ENCODE measurements at regions not wholly inside any gene's neighbourhood (a gene's known extent, or its start where the extent isn't known, plus 50 kb on each side); places are given as distances from the start of the nearest gene placed in this dataset.
"Not testable (repeated sequence)": the region's sequence is repeated elsewhere in the genome, so short reads cannot be mapped to it uniquely, and the experiment has no call there.

GRCh38 chr5:12691330-12691729, 787.1 kb upstream of the CTNND2 start:
- Histone ChIP-seq H3K4me3 (ENCODE audit: low read length in 2 of 2) (no peak overlapping the region), H3K4me1 (ENCODE audit: control insufficient read depth in 2 of 2, insufficient read depth in 2 of 2, low read length in 2 of 2) (no peaks in the 10 kb centered on the region), H3K36me3 (ENCODE audit: control insufficient read depth in 2 of 2, insufficient read depth in 2 of 2, low read length in 1 of 2) (no peaks in the 10 kb centered on the region), H3K9me3 (ENCODE audit: control insufficient read depth in 2 of 2, insufficient read depth in 1 of 2, low read length in 1 of 2) (no peaks in the 10 kb centered on the region), H3K27ac (ENCODE audit: low read depth in 1 of 2, low read length in 1 of 2) (no peak overlapping the region), H3K27me3 (ENCODE audit: control insufficient read depth in 2 of 2, insufficient read depth in 1 of 2, low read length in 1 of 2) (no peaks in the 10 kb centered on the region)
- DNase-seq (ENCODE audit: low read depth in 6 of 9, low spot score in 9 of 9) = no peak
- 71% methylated on average over 9 of the region's 9 CpGs for WGBS

GRCh38 chr5:12690361-12690760, 786.1 kb upstream of the CTNND2 start:
- Histone ChIP-seq H3K27ac (ENCODE audit: low read depth in 1 of 2, low read length in 1 of 2) (no peak overlapping the region), H3K9me3 (ENCODE audit: control insufficient read depth in 2 of 2, insufficient read depth in 1 of 2, low read length in 1 of 2) (no peaks in the 10 kb centered on the region), H3K36me3 (ENCODE audit: control insufficient read depth in 2 of 2, insufficient read depth in 2 of 2, low read length in 1 of 2) (no peaks in the 10 kb centered on the region), H3K4me1 (ENCODE audit: control insufficient read depth in 2 of 2, insufficient read depth in 2 of 2, low read length in 2 of 2) (no peaks in the 10 kb centered on the region), H3K4me3 (ENCODE audit: low read length in 2 of 2) (no peak overlapping the region), H3K27me3 (ENCODE audit: control insufficient read depth in 2 of 2, insufficient read depth in 1 of 2, low read length in 1 of 2) (no peaks in the 10 kb centered on the region)
- DNase-seq (ENCODE audit: low read depth in 6 of 9, low spot score in 9 of 9) = no peak
- WGBS = 77% methylated on average over 2 of the region's 2 CpGs

- Histone ChIP-seq H3K36me3 (ENCODE audit: control insufficient read depth in 2 of 2, insufficient read depth in 2 of 2, low read length in 1 of 2) (no peaks in the 10 kb centered on the region), H3K4me1 (ENCODE audit: control insufficient read depth in 2 of 2, insufficient read depth in 2 of 2, low read length in 2 of 2) (no peaks in the 10 kb centered on the region), H3K4me3 (ENCODE audit: low read length in 2 of 2) (no peak overlapping the region), H3K27ac (ENCODE audit: low read depth in 1 of 2, low read length in 1 of 2) (no peak overlapping the region), H3K9me3 (ENCODE audit: control insufficient read depth in 2 of 2, insufficient read depth in 1 of 2, low read length in 1 of 2) (no peaks in the 10 kb centered on the region), H3K27me3 (ENCODE audit: control insufficient read depth in 2 of 2, insufficient read depth in 1 of 2, low read length in 1 of 2) (no peaks in the 10 kb centered on the region)
- no peak for DNase-seq (ENCODE audit: low read depth in 6 of 9, low spot score in 9 of 9)
- WGBS = 97% methylated on average over 3 of the region's 3 CpGs
These were observed 779.0 kb upstream of the CTNND2 start for GRCh38 chr5:12683249-12683648.

- Histone ChIP-seq H3K27ac (ENCODE audit: low read depth in 1 of 2, low read length in 1 of 2) (no peak overlapping the region), H3K27me3 (ENCODE audit: control insufficient read depth in 2 of 2, insufficient read depth in 1 of 2, low read length in 1 of 2) (no peaks in the 10 kb centered on the region), H3K4me1 (ENCODE audit: control insufficient read depth in 2 of 2, insufficient read depth in 2 of 2, low read length in 2 of 2) (no peaks in the 10 kb centered on the region), H3K36me3 (ENCODE audit: control insufficient read depth in 2 of 2, insufficient read depth in 2 of 2, low read length in 1 of 2) (no peaks in the 10 kb centered on the region), H3K4me3 (ENCODE audit: low read length in 2 of 2) (no peak overlapping the region), H3K9me3 (ENCODE audit: control insufficient read depth in 2 of 2, insufficient read depth in 1 of 2, low read length in 1 of 2) (no peaks in the 10 kb centered on the region)
- no peak for DNase-seq (ENCODE audit: low read depth in 6 of 9, low spot score in 9 of 9)
These were observed 775.5 kb upstream of the CTNND2 start for GRCh38 chr5:12679731-12680130.

GRCh38 chr5:12675959-12676358, 771.7 kb upstream of the CTNND2 start:
- Histone ChIP-seq H3K4me3 (ENCODE audit: low read length in 2 of 2) (no peak overlapping the region), H3K36me3 (ENCODE audit: control insufficient read depth in 2 of 2, insufficient read depth in 2 of 2, low read length in 1 of 2) (no peaks in the 10 kb centered on the region), H3K27me3 (ENCODE audit: control insufficient read depth in 2 of 2, insufficient read depth in 1 of 2, low read length in 1 of 2) (no peaks in the 10 kb centered on the region), H3K4me1 (ENCODE audit: control insufficient read depth in 2 of 2, insufficient read depth in 2 of 2, low read length in 2 of 2) (no peaks in the 10 kb centered on the region), H3K27ac (ENCODE audit: low read depth in 1 of 2, low read length in 1 of 2) (no peak overlapping the region), H3K9me3 (ENCODE audit: control insufficient read depth in 2 of 2, insufficient read depth in 1 of 2, low read length in 1 of 2) (peaks cover 0 to 12% of the 10 kb centered on the region in 2 donors)
- 94% methylated on average over 6 of the region's 6 CpGs for WGBS
- DNase-seq (ENCODE audit: low read depth in 6 of 9, low spot score in 9 of 9) = no peak

- no peak overlapping the region for H3K4me3 ChIP-seq (ENCODE audit: low read length in 2 of 2)
- H3K9me3 ChIP-seq (ENCODE audit: control insufficient read depth in 2 of 2, insufficient read depth in 1 of 2, low read length in 1 of 2) = peaks cover 0 to 12% of the 10 kb centered on the region in 2 donors
- no peak overlapping the region for H3K27ac ChIP-seq (ENCODE audit: low read depth in 1 of 2, low read length in 1 of 2)
- H3K4me1 ChIP-seq (ENCODE audit: control insufficient read depth in 2 of 2, insufficient read depth in 2 of 2, low read length in 2 of 2) = no peaks in the 10 kb centered on the region
- no peaks in the 10 kb centered on the region for H3K27me3 ChIP-seq (ENCODE audit: control insufficient read depth in 2 of 2, insufficient read depth in 1 of 2, low read length in 1 of 2)
- no peak for DNase-seq (ENCODE audit: low read depth in 6 of 9, low spot score in 9 of 9)
- WGBS = over 99% methylated on average over 3 of the region's 3 CpGs
- H3K36me3 ChIP-seq (ENCODE audit: control insufficient read depth in 2 of 2, insufficient read depth in 2 of 2, low read length in 1 of 2) = no peaks in the 10 kb centered on the region
These were observed 767.9 kb upstream of the CTNND2 start for GRCh38 chr5:12672141-12672540.

- Histone ChIP-seq H3K4me1 (ENCODE audit: control insufficient read depth in 2 of 2, insufficient read depth in 2 of 2, low read length in 2 of 2) (no peaks in the 10 kb centered on the region), H3K27me3 (ENCODE audit: control insufficient read depth in 2 of 2, insufficient read depth in 1 of 2, low read length in 1 of 2) (no peaks in the 10 kb centered on the region), H3K9me3 (ENCODE audit: control insufficient read depth in 2 of 2, insufficient read depth in 1 of 2, low read length in 1 of 2) (peaks cover 0 to 9% of the 10 kb centered on the region in 2 donors), H3K36me3 (ENCODE audit: control insufficient read depth in 2 of 2, insufficient read depth in 2 of 2, low read length in 1 of 2) (no peaks in the 10 kb centered on the region), H3K27ac (ENCODE audit: low read depth in 1 of 2, low read length in 1 of 2) (no peak overlapping the region), H3K4me3 (ENCODE audit: low read length in 2 of 2) (no peak overlapping the region)
- DNase-seq (ENCODE audit: low read depth in 6 of 9, low spot score in 9 of 9) = no peak
- WGBS = 96% methylated on average over 2 of the region's 2 CpGs
These were observed 765.1 kb upstream of the CTNND2 start for GRCh38 chr5:12669326-12669725.

GRCh38 chr5:12668564-12668963, 764.3 kb upstream of the CTNND2 start:
- Histone ChIP-seq H3K4me3 (ENCODE audit: low read length in 2 of 2) (no peak overlapping the region), H3K27ac (ENCODE audit: low read depth in 1 of 2, low read length in 1 of 2) (no peak overlapping the region), H3K36me3 (ENCODE audit: control insufficient read depth in 2 of 2, insufficient read depth in 2 of 2, low read length in 1 of 2) (no peaks in the 10 kb centered on the region), H3K4me1 (ENCODE audit: control insufficient read depth in 2 of 2, insufficient read depth in 2 of 2, low read length in 2 of 2) (no peaks in the 10 kb centered on the region), H3K9me3 (ENCODE audit: control insufficient read depth in 2 of 2, insufficient read depth in 1 of 2, low read length in 1 of 2) (peaks cover 0 to 3% of the 10 kb centered on the region in 2 donors), H3K27me3 (ENCODE audit: control insufficient read depth in 2 of 2, insufficient read depth in 1 of 2, low read length in 1 of 2) (no peaks in the 10 kb centered on the region)
- DNase-seq (ENCODE audit: low read depth in 6 of 9, low spot score in 9 of 9) = no peak
- 79% methylated on average over 4 of the region's 4 CpGs for WGBS

- not testable (repeated sequence) for DNase-seq (ENCODE audit: low read depth in 6 of 9, low spot score in 9 of 9); H3K9me3 ChIP-seq (ENCODE audit: control insufficient read depth in 2 of 2, insufficient read depth in 1 of 2, low read length in 1 of 2); H3K36me3 ChIP-seq (ENCODE audit: control insufficient read depth in 2 of 2, insufficient read depth in 2 of 2, low read length in 1 of 2); H3K4me3 ChIP-seq (ENCODE audit: low read length in 2 of 2); H3K4me1 ChIP-seq (ENCODE audit: control insufficient read depth in 2 of 2, insufficient read depth in 2 of 2, low read length in 2 of 2); H3K27me3 ChIP-seq (ENCODE audit: control insufficient read depth in 2 of 2, insufficient read depth in 1 of 2, low read length in 1 of 2); H3K27ac ChIP-seq (ENCODE audit: low read depth in 1 of 2, low read length in 1 of 2)
- WGBS = 93% methylated on average over 12 of the region's 12 CpGs
These were observed 763.6 kb upstream of the CTNND2 start for GRCh38 chr5:12667818-12668217.

- DNase-seq (ENCODE audit: low read depth in 6 of 9, low spot score in 9 of 9); H3K36me3 ChIP-seq (ENCODE audit: control insufficient read depth in 2 of 2, insufficient read depth in 2 of 2, low read length in 1 of 2); H3K4me1 ChIP-seq (ENCODE audit: control insufficient read depth in 2 of 2, insufficient read depth in 2 of 2, low read length in 2 of 2); H3K4me3 ChIP-seq (ENCODE audit: low read length in 2 of 2); H3K27ac ChIP-seq (ENCODE audit: low read depth in 1 of 2, low read length in 1 of 2); H3K27me3 ChIP-seq (ENCODE audit: control insufficient read depth in 2 of 2, insufficient read depth in 1 of 2, low read length in 1 of 2): not testable (repeated sequence)
- 93% methylated on average over 9 of the region's 13 CpGs for WGBS
- peaks cover 0 to 15% of the 10 kb centered on the region in 2 donors for H3K9me3 ChIP-seq (ENCODE audit: control insufficient read depth in 2 of 2, insufficient read depth in 1 of 2, low read length in 1 of 2)
These were observed 761.5 kb upstream of the CTNND2 start for GRCh38 chr5:12665772-12666171.

Measured in thymus (tissue), 11 donors.